ENCODE measurements at regions not wholly inside any gene's neighbourhood (a gene's known extent, or its start where the extent isn't known, plus 50 kb on each side); places are given as distances from the start of the nearest gene placed in this dataset.

DNA sequence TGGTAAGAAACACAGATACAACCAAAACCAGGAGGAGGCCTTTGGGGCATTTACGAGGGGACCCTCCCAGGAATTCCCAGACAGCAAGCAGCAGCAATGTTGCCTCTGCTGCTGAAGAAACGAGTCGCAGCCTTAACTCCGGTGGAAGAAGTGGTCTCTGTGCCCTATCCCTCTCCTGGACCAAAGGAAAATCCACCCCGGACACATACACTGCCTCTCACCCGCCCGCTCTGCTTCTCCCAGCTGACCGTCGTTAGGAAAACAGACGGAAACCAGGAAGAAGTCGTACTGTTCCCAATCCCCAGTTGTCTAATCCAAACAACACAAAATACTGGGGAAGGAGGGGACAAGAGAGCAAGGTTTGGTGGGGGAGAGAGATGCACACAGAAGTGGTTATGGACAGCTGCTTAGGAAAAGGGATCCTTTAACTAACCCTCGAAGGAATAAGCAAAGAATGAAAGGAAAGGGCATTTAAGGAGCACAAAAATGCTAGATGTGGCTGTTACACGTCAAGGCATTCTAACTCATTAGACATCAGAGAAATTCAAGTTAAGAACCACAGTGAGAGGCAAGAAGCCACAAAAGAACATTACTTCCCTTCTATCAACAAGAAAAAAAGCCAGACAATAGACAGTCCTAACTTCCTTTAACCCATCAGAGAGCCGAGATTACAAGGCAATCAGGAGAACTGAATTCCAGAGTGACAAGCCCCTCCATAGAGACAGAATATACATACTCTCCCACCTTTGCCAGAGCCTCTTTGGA, 71.9 kb downstream of the ACTL7B start:
- DNase-seq (no peak), ATAC-seq (peak in 2 of 4 donors; percentile 26 to 43)
- Histone ChIP-seq H3K27me3 (ENCODE audit: insufficient read depth in 3 of 3, low read length in 2 of 3) (peaks cover 0 to 2% (median 0%) of the 10 kb centered on the region in 3 donors), H3K27ac (no peak overlapping the region), H3K4me3 (no peak overlapping the region), H3K9me3 (no peaks in the 10 kb centered on the region), H3K36me3 (ENCODE audit: insufficient read depth in 1 of 2, low read depth in 1 of 2) (no peaks in the 10 kb centered on the region), H3K4me1 (peaks cover 26% of the 10 kb centered on the region)
- 44 to 47% (median 47%) methylated on average over 14 of the region's 14 CpGs for WGBS, 3 donors
- TF ChIP-seq, protein P1, sequence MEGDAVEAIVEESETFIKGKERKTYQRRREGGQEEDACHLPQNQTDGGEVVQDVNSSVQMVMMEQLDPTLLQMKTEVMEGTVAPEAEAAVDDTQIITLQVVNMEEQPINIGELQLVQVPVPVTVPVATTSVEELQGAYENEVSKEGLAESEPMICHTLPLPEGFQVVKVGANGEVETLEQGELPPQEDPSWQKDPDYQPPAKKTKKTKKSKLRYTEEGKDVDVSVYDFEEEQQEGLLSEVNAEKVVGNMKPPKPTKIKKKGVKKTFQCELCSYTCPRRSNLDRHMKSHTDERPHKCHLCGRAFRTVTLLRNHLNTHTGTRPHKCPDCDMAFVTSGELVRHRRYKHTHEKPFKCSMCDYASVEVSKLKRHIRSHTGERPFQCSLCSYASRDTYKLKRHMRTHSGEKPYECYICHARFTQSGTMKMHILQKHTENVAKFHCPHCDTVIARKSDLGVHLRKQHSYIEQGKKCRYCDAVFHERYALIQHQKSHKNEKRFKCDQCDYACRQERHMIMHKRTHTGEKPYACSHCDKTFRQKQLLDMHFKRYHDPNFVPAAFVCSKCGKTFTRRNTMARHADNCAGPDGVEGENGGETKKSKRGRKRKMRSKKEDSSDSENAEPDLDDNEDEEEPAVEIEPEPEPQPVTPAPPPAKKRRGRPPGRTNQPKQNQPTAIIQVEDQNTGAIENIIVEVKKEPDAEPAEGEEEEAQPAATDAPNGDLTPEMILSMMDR (IDR thresholded peaks at IDR 0.05), result no peak
- intact Hi-C loops (cut with DNase I), result no loop called here

DNA sequence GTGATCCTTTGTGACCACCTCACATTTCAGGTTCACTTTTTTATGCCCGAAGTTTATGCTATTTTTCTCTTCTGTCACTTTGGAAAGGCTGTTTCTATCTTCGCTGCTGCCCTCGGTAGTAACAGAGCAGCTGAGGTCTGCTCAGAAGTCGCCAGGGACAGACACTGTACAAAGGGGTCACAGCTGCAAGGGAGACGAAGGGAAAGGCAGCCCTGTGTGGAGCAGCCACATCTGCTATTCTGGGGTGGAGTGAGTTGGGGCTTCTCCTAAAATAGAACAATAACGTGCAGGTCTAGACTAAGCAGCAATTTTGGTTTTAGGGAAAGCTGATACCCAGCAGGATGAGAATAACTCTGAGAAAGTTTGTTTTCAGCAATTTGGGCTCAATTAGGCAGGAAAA, 72.5 kb downstream of the ACTL7B start:
- H3K27me3 ChIP-seq (ENCODE audit: insufficient read depth in 3 of 3, low read length in 2 of 3), result peaks cover 0 to 2% (median 0%) of the 10 kb centered on the region in 3 donors
- WGBS, 3 donors, result 17 to 26% (median 25%) methylated on average over 6 of the region's 6 CpGs
- no peaks in the 10 kb centered on the region for H3K36me3 ChIP-seq (ENCODE audit: insufficient read depth in 1 of 2, low read depth in 1 of 2)
- H3K9me3 ChIP-seq, result no peaks in the 10 kb centered on the region
- intact Hi-C loops (cut with DNase I), result no loop called here
- ATAC-seq (peak in 3 of 4 donors; percentile 40 to 70 (median 63)), DNase-seq (no peak)
- H3K27ac ChIP-seq, result no peak overlapping the region
- H3K4me1 ChIP-seq, result peaks cover 26% of the 10 kb centered on the region
- TF ChIP-seq, protein P1 (IDR thresholded peaks at IDR 0.05), result no peak
- H3K4me3 ChIP-seq, result no peak overlapping the region

DNA sequence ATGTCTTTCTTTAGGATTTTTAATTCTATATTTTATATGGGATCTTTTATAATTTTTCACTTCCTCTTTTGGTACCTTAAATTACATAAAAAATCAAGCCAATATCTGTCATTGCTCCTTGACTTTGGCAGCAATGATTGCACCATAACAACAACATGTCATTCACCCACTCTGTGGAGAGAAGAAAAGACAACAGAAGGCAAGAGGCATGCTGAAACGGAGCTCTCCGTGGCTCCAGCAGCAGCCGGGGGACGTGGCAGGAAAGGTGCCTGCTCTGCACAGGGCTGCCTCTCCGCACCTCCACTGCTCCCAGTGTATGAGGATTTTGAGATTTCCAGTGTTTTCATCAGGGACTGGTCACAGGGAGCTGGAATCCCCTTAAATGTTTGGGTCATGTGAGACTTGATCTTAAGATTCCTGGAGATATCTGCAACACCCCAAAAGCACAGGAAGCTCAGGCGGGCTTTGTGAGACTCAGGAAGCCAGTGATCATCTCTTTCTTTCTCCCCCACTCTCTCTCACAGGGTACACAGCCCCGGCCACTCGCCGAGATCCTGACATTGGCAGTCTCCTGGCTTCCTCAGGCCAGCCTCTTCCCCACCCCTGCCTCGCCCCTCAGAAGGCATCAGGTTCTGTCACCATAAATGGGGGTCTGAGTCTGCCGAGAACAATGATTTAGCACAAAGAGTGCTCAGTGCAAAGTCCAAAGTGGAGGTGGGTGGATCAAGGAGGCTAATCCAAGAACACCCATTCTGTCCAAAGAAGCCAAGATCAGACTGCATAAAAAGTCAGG, 74.6 kb downstream of the ACTL7B start:
- H3K4me1 ChIP-seq, result peaks cover 14% of the 10 kb centered on the region
- H3K27me3 ChIP-seq (ENCODE audit: insufficient read depth in 3 of 3, low read length in 2 of 3), result peaks cover 0 to 3% (median 2%) of the 10 kb centered on the region in 3 donors
- intact Hi-C loops (cut with DNase I), result no loop called here

DNA sequence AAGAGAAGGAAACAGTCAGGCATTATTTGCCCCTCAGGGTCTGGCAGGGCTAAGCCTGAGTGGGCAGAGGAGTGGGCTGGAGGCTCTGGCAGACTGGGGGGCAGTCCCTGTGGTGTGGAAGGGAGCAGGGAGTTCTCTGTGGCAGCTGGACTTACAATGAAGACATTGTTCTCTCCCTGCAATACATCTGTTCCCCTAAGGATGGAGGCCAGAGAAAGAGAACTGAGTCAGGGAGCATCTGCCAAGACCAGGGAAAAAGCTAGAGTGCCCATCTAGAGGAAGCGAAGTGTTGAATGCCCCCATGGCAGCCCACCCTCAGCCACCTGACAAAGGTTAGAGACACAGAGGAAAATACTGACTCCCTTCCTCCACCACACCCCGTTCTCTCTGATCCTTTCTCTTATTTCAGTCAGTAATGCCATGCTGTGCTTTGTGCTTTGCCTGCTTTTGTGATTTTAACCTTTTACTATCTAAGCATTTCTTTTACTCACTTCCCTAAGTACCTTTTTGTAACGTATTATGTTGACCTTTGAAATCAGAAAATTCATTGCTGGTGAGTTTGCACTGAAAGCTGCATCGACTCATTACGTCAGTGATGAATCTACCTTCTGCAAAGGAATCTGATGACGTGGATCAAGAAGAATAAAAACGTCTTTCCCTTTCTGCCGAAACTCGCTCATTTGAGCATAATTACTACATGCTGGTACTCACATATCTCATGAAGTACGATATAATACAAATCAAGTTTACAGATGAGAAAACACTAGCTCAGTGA, 76.0 kb downstream of the ACTL7B start:
- no peak for ATAC-seq
- no peak overlapping the region for H3K27ac ChIP-seq
- no peaks in the 10 kb centered on the region for H3K9me3 ChIP-seq
- 82 to 88% (median 84%) methylated on average over 10 of the region's 10 CpGs for WGBS, 3 donors
- TF ChIP-seq, protein P1 (IDR thresholded peaks at IDR 0.05), result no peak
- no peaks in the 10 kb centered on the region for H3K36me3 ChIP-seq (ENCODE audit: insufficient read depth in 1 of 2, low read depth in 1 of 2)
- no peak overlapping the region for H3K4me3 ChIP-seq
- intact Hi-C loops (cut with DNase I), result no loop called here
- no peak for DNase-seq
- H3K4me1 ChIP-seq, result peaks cover 8% of the 10 kb centered on the region
- peaks cover 0 to 3% (median 2%) of the 10 kb centered on the region in 3 donors for H3K27me3 ChIP-seq (ENCODE audit: insufficient read depth in 3 of 3, low read length in 2 of 3)

More for the DNA sequence above, 74.6 kb downstream of the ACTL7B start:
- no peak overlapping the region for H3K27ac ChIP-seq
- 41 to 59% (median 44%) methylated on average over 11 of the region's 11 CpGs for WGBS, 3 donors
- DNase-seq (no peak), ATAC-seq (no peak)
- TF ChIP-seq, protein P1 (IDR thresholded peaks at IDR 0.05), result no peak
- H3K4me3 ChIP-seq, result no peak overlapping the region
- H3K9me3 ChIP-seq, result no peaks in the 10 kb centered on the region
- H3K36me3 ChIP-seq (ENCODE audit: insufficient read depth in 1 of 2, low read depth in 1 of 2), result no peaks in the 10 kb centered on the region
